GM21786 (cell line): ENCODE measurements at regions not wholly inside any gene's neighbourhood (a gene's known extent, or its start where the extent isn't known, plus 50 kb on each side); places are given as distances from the start of the nearest gene placed in this dataset.
"Not testable (repeated sequence)": the region's sequence is repeated elsewhere in the genome, so short reads cannot be mapped to it uniquely, and the experiment has no call there.

Source experiments
- ATAC-seq: cut with Tn5 transposase; IDR thresholded peaks from one replicate; pipeline ENCODE4 v1.9.1; 2021; ENCODE audit not compliant: unreplicated experiment

GRCh38 chr18:4797002-4797685 is 342.0 kb upstream of the DLGAP1 start:
- no peak for ATAC-seq

GRCh38 chr18:4789506-4789905 is 334.4 kb upstream of the DLGAP1 start:
- no peak for ATAC-seq

- no peak for ATAC-seq
Observed at GRCh38 chr18:4781873-4782272, 326.8 kb upstream of the DLGAP1 start.

- ATAC-seq = no peak
Observed at GRCh38 chr18:4765401-4765800, 310.3 kb upstream of the DLGAP1 start.

- ATAC-seq = no peak
Observed at GRCh38 chr18:4762330-4762729, 307.2 kb upstream of the DLGAP1 start.

- ATAC-seq = no peak
Observed at GRCh38 chr18:4758980-4759379, 303.9 kb upstream of the DLGAP1 start.

GRCh38 chr18:4755848-4756247 is 300.7 kb upstream of the DLGAP1 start:
- ATAC-seq = peak; percentile 57

GRCh38 chr18:4753151-4753550 is 298.0 kb upstream of the DLGAP1 start:
- not testable (repeated sequence) for ATAC-seq

- ATAC-seq = no peak
Observed at GRCh38 chr18:4751523-4751922, 296.4 kb upstream of the DLGAP1 start.

- ATAC-seq = no peak
Observed at GRCh38 chr18:4750393-4751346, 295.6 kb upstream of the DLGAP1 start.

GRCh38 chr18:4748975-4749374 is 293.9 kb upstream of the DLGAP1 start:
- no peak for ATAC-seq

GRCh38 chr18:4734903-4735302 is 279.8 kb upstream of the DLGAP1 start:
- ATAC-seq = no peak

GRCh38 chr18:4734021-4734420 is 278.9 kb upstream of the DLGAP1 start:
- ATAC-seq = no peak

GRCh38 chr18:4721545-4721944 is 266.4 kb upstream of the DLGAP1 start:
- no peak for ATAC-seq

- no peak for ATAC-seq
Observed at GRCh38 chr18:4720518-4720917, 265.4 kb upstream of the DLGAP1 start.

- no peak for ATAC-seq
Observed at GRCh38 chr18:4705894-4706293, 250.8 kb upstream of the DLGAP1 start.

GRCh38 chr18:4704781-4705180 is 249.7 kb upstream of the DLGAP1 start:
- ATAC-seq = no peak

- ATAC-seq = no peak
Observed at GRCh38 chr18:4691836-4692235, 236.7 kb upstream of the DLGAP1 start.

GRCh38 chr18:4678685-4679084 is 223.6 kb upstream of the DLGAP1 start:
- not testable (repeated sequence) for ATAC-seq

- no peak for ATAC-seq
Observed at GRCh38 chr18:4677006-4677405, 221.9 kb upstream of the DLGAP1 start.

GRCh38 chr18:4672162-4672561 is 217.1 kb upstream of the DLGAP1 start:
- ATAC-seq = no peak

- no peak for ATAC-seq
Observed at GRCh38 chr18:4658804-4659203, 203.7 kb upstream of the DLGAP1 start.
